Thoracic aorta (tissue), 2 donors: ENCODE measurements at regions not wholly inside any gene's neighbourhood (a gene's known extent, or its start where the extent isn't known, plus 50 kb on each side); places are given as distances from the start of the nearest gene placed in this dataset.
"Not testable (repeated sequence)": the region's sequence is repeated elsewhere in the genome, so short reads cannot be mapped to it uniquely, and the experiment has no call there.

Source experiments
- ATAC-seq: fragments of 150-250 bp; one replicate; pipeline ENCODE4 v1.8.0; 2017; ENCODE audit warnings: low read depth; ENCODE audit not compliant: insufficient number of reproducible peaks, low FRiP score
- DNase-seq: peaks from one replicate; pipeline ENCODE4 v3.0.0-alpha.2; 2020; ENCODE audit warnings: low spot score
- H3K27ac ChIP-seq, 2 donors: fragments of 200-600 bp; sonication (generic); 1 replicate in 1 of 2; 2 replicates in 1 of 2; pipeline ENCODE4 v1.5.1; 2016; ENCODE audit warnings: mild to moderate bottlenecking in 2 of 2, moderate library complexity in 2 of 2
- H3K27me3 ChIP-seq: fragments of 200-600 bp; sonication (generic); replicated peaks from 2 replicates; pipeline ENCODE4 v1.6.0; 2016; ENCODE audit warnings: mild to moderate bottlenecking; ENCODE audit not compliant: insufficient read depth
- H3K36me3 ChIP-seq: fragments of 200-600 bp; sonication (generic); one replicate; pipeline ENCODE4 v1.5.1; 2016
- H3K4me1 ChIP-seq, 2 donors: fragments of 200-600 bp; sonication (generic); 1 replicate in 1 of 2; 2 replicates in 1 of 2; pipeline versions ENCODE4 v1.5.1 to v1.6.0; 2016; ENCODE audit warnings: low read depth in 2 of 2, mild to moderate bottlenecking in 1 of 2; ENCODE audit not compliant: control insufficient read depth in 1 of 2
- H3K4me3 ChIP-seq: fragments of 200-600 bp; sonication (generic); 2 replicates; pipeline ENCODE4 v1.5.1; 2016; ENCODE audit warnings: mild to moderate bottlenecking
- H3K9me3 ChIP-seq: fragments of 200-600 bp; sonication (generic); 2 replicates; pipeline ENCODE4 v1.5.1; 2016
- TF ChIP-seq, protein P1 (sequence below): fragments of 200-600 bp; sonication (generic); IDR thresholded peaks from one replicate; pipeline ENCODE4 v1.5.1; 2019; ENCODE audit warnings: antibody characterized with exemption

DNA sequence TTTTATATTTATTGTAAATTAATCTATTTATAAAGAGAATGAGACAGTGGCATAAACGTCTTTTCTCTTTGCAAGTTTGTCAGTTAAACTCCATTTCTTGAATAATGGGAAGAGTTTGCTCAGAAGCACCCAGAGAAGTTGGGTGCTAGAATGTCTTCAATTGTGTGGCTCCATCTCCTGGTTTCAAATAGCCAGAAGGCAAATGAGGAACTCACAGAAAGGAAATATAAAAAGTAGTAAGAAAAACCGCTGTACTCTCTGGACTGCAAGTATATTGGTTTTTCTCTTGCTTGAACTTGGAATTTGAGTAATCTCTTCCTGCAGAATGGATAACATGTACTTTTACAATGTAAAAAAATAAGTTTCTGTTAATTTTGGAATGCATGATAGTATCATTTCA lies 217.5 kb downstream of the DPY19L2 start:
- DNase-seq (no peak), ATAC-seq (no peak)
- H3K27me3 ChIP-seq: no peaks in the 10 kb centered on the region
- no peaks in the 10 kb centered on the region for H3K36me3 ChIP-seq
- no peaks in the 10 kb centered on the region for H3K9me3 ChIP-seq
- TF ChIP-seq, protein P1, sequence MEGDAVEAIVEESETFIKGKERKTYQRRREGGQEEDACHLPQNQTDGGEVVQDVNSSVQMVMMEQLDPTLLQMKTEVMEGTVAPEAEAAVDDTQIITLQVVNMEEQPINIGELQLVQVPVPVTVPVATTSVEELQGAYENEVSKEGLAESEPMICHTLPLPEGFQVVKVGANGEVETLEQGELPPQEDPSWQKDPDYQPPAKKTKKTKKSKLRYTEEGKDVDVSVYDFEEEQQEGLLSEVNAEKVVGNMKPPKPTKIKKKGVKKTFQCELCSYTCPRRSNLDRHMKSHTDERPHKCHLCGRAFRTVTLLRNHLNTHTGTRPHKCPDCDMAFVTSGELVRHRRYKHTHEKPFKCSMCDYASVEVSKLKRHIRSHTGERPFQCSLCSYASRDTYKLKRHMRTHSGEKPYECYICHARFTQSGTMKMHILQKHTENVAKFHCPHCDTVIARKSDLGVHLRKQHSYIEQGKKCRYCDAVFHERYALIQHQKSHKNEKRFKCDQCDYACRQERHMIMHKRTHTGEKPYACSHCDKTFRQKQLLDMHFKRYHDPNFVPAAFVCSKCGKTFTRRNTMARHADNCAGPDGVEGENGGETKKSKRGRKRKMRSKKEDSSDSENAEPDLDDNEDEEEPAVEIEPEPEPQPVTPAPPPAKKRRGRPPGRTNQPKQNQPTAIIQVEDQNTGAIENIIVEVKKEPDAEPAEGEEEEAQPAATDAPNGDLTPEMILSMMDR: no peak
- H3K4me3 ChIP-seq: no peak overlapping the region
- H3K4me1 ChIP-seq: no peaks in the 10 kb centered on the region
- H3K27ac ChIP-seq: no peak overlapping the region

DNA sequence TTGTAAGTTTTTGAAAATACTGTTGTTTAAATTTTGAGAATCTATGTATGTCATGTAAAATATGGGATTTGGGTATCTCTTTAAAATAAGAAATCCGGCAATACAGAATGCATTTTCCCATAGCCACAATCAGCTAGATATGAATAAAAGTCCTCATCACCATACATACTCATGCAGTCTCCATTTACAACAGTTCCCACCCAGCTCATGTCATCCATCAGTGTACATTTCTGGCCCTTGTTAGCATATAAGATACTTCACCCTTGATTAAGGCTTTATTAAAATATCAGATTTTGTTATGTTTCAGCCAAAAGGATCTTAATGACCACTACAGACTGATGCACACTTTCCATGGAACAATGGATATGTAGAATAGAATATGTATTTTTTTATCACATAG lies 218.0 kb downstream of the DPY19L2 start:
- ATAC-seq (no peak), DNase-seq (no peak)
- H3K27ac ChIP-seq: no peak overlapping the region
- TF ChIP-seq, protein P1: no peak
- no peaks in the 10 kb centered on the region for H3K4me1 ChIP-seq
- no peaks in the 10 kb centered on the region for H3K36me3 ChIP-seq
- H3K9me3 ChIP-seq: no peaks in the 10 kb centered on the region
- H3K27me3 ChIP-seq: no peaks in the 10 kb centered on the region
- H3K4me3 ChIP-seq: no peak overlapping the region

DNA sequence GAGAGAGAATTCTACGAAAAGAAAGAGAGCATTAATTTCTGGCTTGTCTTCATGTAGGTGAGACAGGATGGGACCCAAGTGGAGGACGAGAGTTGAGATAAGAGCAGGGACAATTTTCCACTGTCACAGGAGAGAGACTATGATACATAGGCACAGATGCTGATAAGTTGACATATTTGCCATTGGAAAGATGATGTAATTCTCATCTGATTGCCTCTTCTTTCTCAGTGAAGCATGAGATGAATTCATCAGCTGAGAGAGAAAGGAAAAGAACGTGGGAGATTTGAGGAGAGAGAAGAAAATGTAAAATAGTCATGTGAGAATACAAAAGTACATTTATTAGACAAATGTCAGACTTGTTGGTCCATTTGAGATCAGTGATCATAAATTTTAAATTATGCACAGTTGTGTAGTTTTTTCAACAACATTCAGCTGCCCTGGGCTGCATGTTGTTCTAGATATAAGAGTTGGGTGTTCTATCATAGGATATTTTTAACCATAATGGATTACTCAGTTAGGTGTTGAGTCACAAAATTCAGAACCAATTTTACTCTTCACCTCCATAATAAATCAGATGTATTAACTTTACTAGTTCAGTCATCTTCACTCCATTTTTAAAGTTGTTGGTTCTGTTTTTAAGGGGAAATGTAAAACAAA lies 222.9 kb downstream of the DPY19L2 start:
- no peaks in the 10 kb centered on the region for H3K36me3 ChIP-seq
- TF ChIP-seq, protein P1: no peak

DNA sequence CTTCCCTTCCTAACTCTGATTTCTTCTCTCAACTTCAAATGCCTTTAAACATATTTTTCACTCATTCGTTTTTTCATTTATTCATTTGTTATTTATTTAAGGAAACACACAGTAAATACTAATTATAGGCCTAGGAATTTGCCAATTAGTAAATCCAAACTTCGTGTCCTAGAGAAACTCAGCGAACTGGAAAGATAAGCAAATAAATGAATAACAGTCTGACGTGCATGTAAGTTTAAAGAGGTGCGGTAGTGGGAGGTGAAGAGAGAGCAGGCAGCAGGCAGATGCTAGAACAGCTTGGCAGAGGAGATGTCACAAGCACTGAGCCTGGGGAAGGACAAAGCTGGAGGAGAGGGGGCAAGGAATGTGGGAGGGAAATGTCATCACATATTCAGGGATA lies 228.2 kb downstream of the DPY19L2 start:
- no peaks in the 10 kb centered on the region for H3K4me1 ChIP-seq
- no peak overlapping the region for H3K27ac ChIP-seq
- DNase-seq (no peak), ATAC-seq (no peak)
- no peak overlapping the region for H3K4me3 ChIP-seq
- H3K27me3 ChIP-seq: no peaks in the 10 kb centered on the region
- TF ChIP-seq, protein P1: no peak
- no peaks in the 10 kb centered on the region for H3K9me3 ChIP-seq
- no peaks in the 10 kb centered on the region for H3K36me3 ChIP-seq

More for the DNA sequence above, 222.9 kb downstream of the DPY19L2 start:
- ATAC-seq: no peak
- H3K27me3 ChIP-seq: no peaks in the 10 kb centered on the region
- H3K27ac ChIP-seq: no peak overlapping the region
- no peak for DNase-seq
- H3K9me3 ChIP-seq: no peaks in the 10 kb centered on the region
- H3K4me3 ChIP-seq: no peak overlapping the region
- no peaks in the 10 kb centered on the region for H3K4me1 ChIP-seq

DNA sequence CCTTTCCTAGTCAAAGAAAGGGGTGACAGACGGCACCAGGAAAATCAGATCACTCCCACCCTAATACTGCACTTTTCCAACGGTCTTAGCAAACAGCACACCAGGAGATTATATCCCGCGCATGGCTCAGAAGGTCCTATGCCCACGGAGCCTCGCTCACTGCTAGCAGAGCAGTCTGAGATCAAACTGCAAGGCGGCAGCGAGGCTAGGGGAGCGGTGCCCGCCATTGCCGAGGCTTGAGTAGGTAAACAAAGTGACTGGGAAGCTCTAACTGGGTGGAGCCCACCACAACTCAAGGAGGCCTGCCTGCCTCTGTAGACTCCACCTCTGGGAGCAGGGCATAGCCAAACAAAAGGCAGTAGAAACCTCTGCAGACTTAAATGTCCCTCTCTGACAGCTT lies 233.9 kb downstream of the DPY19L2 start:
- not testable (repeated sequence) for H3K27me3 ChIP-seq, DNase-seq, H3K9me3 ChIP-seq, ATAC-seq, H3K36me3 ChIP-seq, H3K4me1 ChIP-seq, H3K27ac ChIP-seq, H3K4me3 ChIP-seq

DNA sequence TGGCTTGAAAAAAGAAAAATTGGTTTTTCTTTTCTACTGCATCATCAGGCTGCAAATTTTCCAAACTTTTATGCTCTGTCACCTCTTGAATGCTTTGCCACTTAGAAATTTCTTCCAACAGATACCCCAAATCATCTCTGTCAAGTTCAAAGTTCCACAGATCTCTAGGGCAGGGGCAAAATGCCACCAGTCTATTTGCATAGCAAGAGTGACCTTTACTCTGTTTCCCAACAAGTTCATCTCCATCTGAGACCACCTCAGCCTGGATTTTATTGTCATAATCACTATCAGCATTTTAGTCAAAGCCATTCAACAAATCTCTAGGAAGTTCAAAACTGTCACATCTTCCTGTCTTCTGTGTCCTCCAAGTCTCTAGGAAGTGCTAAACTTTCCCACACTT lies 240.3 kb downstream of the DPY19L2 start:
- H3K27me3 ChIP-seq, DNase-seq, H3K9me3 ChIP-seq, H3K4me3 ChIP-seq, H3K36me3 ChIP-seq, H3K27ac ChIP-seq, ATAC-seq, H3K4me1 ChIP-seq: not testable (repeated sequence)

DNA sequence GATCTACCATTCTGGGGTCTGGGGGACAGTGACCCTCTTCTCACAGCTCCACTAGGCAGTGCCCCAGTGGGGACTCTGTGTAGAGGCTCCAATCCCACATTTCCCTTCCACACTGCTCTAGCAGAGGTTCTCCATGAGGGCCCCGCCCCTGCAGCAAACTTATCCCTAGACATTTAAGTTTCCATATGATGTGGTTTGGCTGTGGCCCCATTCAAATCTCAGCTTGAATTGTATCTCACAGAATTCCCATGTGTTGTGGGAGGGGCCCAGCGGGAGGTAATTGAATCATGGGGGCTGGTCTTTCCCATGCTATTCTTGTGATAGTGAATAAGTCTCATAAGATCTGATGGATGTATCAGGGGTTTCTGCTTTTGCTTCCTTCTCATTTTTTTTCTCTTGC lies 241.3 kb downstream of the DPY19L2 start:
- H3K4me3 ChIP-seq, H3K36me3 ChIP-seq, ATAC-seq, H3K4me1 ChIP-seq, H3K27me3 ChIP-seq, H3K27ac ChIP-seq, H3K9me3 ChIP-seq, DNase-seq: not testable (repeated sequence)
